HCT116 (cell line): ENCODE measurements at regions not wholly inside any gene's neighbourhood (a gene's known extent, or its start where the extent isn't known, plus 50 kb on each side); places are given as distances from the start of the nearest gene placed in this dataset.

ENCODE experiments used
- ATAC-seq: fragments of 200-7000 bp; cut with Tn5 transposase; 2 replicates; pipeline ENCODE4 v1.9.1; 2020; ENCODE audit warnings: mild to moderate bottlenecking, moderate library complexity
- BruUV-seq: library from RNA; stranded (reverse); fragments of 400-500 nt; replicated peaks from 2 replicates; lab custom pipeline; 2021; lab: Mats Ljungman, UMichigan
- CTCF ChIA-PET: fragments of 300-600 bp; sonication (Branson Sonifier 250); formaldehyde crosslinking; loops from one replicate; lab custom pipeline; 2021; ENCODE audit warnings: antibody characterized with exemption; lab: Charles Lee
- POLR2A ChIA-PET: fragments of 300-600, 350-600 bp; sonication (Branson Sonifier 250); formaldehyde crosslinking; loops from one replicate; lab custom pipeline; 2021; ENCODE audit warnings: antibody characterized with exemption; lab: Charles Lee
- RAD21 ChIA-PET, 2 experiments: fragments of 300-600 bp; sonication (Branson Sonifier 250); formaldehyde crosslinking; loops; one replicate each; lab custom pipeline; 2023; ENCODE audit warnings: low total read pairs in 2 of 2; ENCODE audit not compliant: uncharacterized antibody in 2 of 2, unreplicated experiment in 2 of 2, low non-redundant PET in 1 of 2; lab: Charles Lee
- DNase-seq: peaks from one replicate; pipeline ENCODE4 v3.0.0-alpha.2; 2010; ENCODE audit warnings: low read depth, low spot score
- H2AFZ ChIP-seq: fragments of 200-600 bp; shearing (Covaris generic), sonication (generic); 2 replicates; pipeline ENCODE4 v1.6.1; 2017; ENCODE audit warnings: low read depth, mixed run types, mixed read lengths, antibody characterized with exemption, low read length; ENCODE audit not compliant: poor library complexity, severe bottlenecking
- H3K27ac ChIP-seq: 2 replicates; pipeline ENCODE4 v1.5.1; 2012; ENCODE audit warnings: low read depth, low read length
- H3K27me3 ChIP-seq: fragments of 200-600 bp; sonication (generic); 2 replicates; pipeline ENCODE4 v1.6.1; 2016; ENCODE audit warnings: mixed run types, low read length, mixed read lengths; ENCODE audit not compliant: insufficient read depth
- H3K36me3 ChIP-seq, 2 experiments: fragments of 200-500 bp in 1 of 2; fragments of 200-600 bp in 1 of 2; sonication (Bioruptor generic) in 1 of 2; sonication (generic) in 1 of 2; 2 replicates each; pipeline versions ENCODE4 v1.5.1 to v1.6.1; 2014 to 2016; ENCODE audit warnings: low read length in 2 of 2, inconsistent platforms in 1 of 2, mixed read lengths in 1 of 2, mixed run types in 1 of 2; ENCODE audit not compliant: insufficient read depth in 2 of 2, control insufficient read depth in 1 of 2
- H3K4me1 ChIP-seq, 2 experiments: fragments of 200-600 bp in 1 of 2; sonication (generic) in 1 of 2; 2 replicates each; pipeline versions ENCODE4 v1.5.1 to v1.6.1; 2012 to 2017; ENCODE audit warnings: low read length in 2 of 2, inconsistent platforms in 1 of 2, mild to moderate bottlenecking in 1 of 2, mixed read lengths in 1 of 2, mixed run types in 1 of 2, moderate library complexity in 1 of 2; ENCODE audit not compliant: insufficient read depth in 2 of 2, control insufficient read depth in 1 of 2
- H3K4me2 ChIP-seq: fragments of 200-600 bp; sonication (generic); 2 replicates; pipeline ENCODE4 v1.6.1; 2017; ENCODE audit warnings: mixed run types, low read length, mixed read lengths
- H3K4me3 ChIP-seq, 2 experiments: fragments of 200-600 bp in 1 of 2; sonication (generic) in 1 of 2; replicated peaks in 1 of 2; 2 replicates each; pipeline ENCODE4 v1.5.1; 2011 to 2016; ENCODE audit warnings: low read length in 2 of 2, control low read depth in 1 of 2, low read depth in 1 of 2, mild to moderate bottlenecking in 1 of 2, mixed read lengths in 1 of 2, mixed run types in 1 of 2
- H3K79me2 ChIP-seq: fragments of 200-600 bp; sonication (generic); 2 replicates; pipeline ENCODE4 v1.6.1; 2017; ENCODE audit warnings: mild to moderate bottlenecking, mixed run types, low read length, moderate library complexity, mixed read lengths; ENCODE audit not compliant: insufficient read depth
- H3K9ac ChIP-seq: fragments of 200-600 bp; sonication (generic); 2 replicates; pipeline ENCODE4 v1.6.1; 2016; ENCODE audit warnings: low read length, mixed read lengths
- H3K9me2 ChIP-seq: fragments of 200-600 bp; sonication (generic), shearing (Covaris generic); 2 replicates; pipeline ENCODE4 v1.6.1; 2017; ENCODE audit warnings: mixed run types, mild to moderate bottlenecking, moderate library complexity; ENCODE audit not compliant: insufficient read depth
- H3K9me3 ChIP-seq, 2 experiments: fragments of 200-500 bp in 1 of 2; fragments of 200-600 bp in 1 of 2; sonication (Bioruptor generic) in 1 of 2; sonication (generic) in 1 of 2; 2 replicates each; pipeline ENCODE4 v1.6.1; 2014 to 2017; ENCODE audit warnings: low read length in 2 of 2, mixed read lengths in 2 of 2, inconsistent platforms in 1 of 2, low read depth in 1 of 2, mild to moderate bottlenecking in 1 of 2, mixed run types in 1 of 2, moderate library complexity in 1 of 2; ENCODE audit not compliant: control insufficient read depth in 1 of 2, insufficient read depth in 1 of 2
- H4K20me1 ChIP-seq: fragments of 200-600 bp; sonication (generic), shearing (Covaris generic); 2 replicates; pipeline ENCODE4 v1.6.1; 2017; ENCODE audit warnings: mixed run types, mild to moderate bottlenecking, moderate library complexity; ENCODE audit not compliant: insufficient read depth
- CBX3 ChIP-seq: IDR thresholded peaks from 2 replicates; pipeline ENCODE4 v1.6.1; 2012; ENCODE audit warnings: low read depth
- CEBPB ChIP-seq: IDR thresholded peaks from 2 replicates; pipeline ENCODE4 v1.6.1; 2012; ENCODE audit warnings: low read depth
- EZH2 ChIP-seq: fragments of 200-600 bp; sonication (generic); IDR thresholded peaks from 2 replicates; pipeline ENCODE4 v1.6.1; 2017; ENCODE audit warnings: antibody characterized with exemption, mixed run types
- JUND ChIP-seq: IDR thresholded peaks from 2 replicates; pipeline ENCODE4 v1.6.1; 2012
- POLR2A ChIP-seq: IDR thresholded peaks from 2 replicates; pipeline ENCODE4 v1.7.0; 2011; ENCODE audit warnings: borderline replicate concordance; ENCODE audit not compliant: insufficient read depth, insufficient read length; ENCODE audit errors: extremely low read depth
- RAD21 ChIP-seq: IDR thresholded peaks from 2 replicates; pipeline ENCODE4 v1.6.1; 2012; ENCODE audit warnings: low read depth, mild to moderate bottlenecking
- SRF ChIP-seq: IDR thresholded peaks from 2 replicates; pipeline ENCODE4 v1.6.1; 2012; ENCODE audit warnings: low read depth
- ZFX ChIP-seq: fragments of 450-650 bp; IDR thresholded peaks from 2 replicates; pipeline ENCODE4 v1.6.1; 2017
- intact Hi-C: fragments of 100-400 bp; cut with micrococcal nuclease; formaldehyde crosslinking; loops from 2 replicates; pipeline ENCODE4 v1.10.0; 2022

- Histone ChIP-seq H3K9me2 (no peaks in the 10 kb centered on the region), H3K4me3 (no peak overlapping the region), H3K4me2 (no peak overlapping the region), H3K36me3 (no peaks in the 10 kb centered on the region), H3K27ac (no peak overlapping the region), H4K20me1 (no peaks in the 10 kb centered on the region), H3K4me1 (no peaks in the 10 kb centered on the region), H3K79me2 (no peaks in the 10 kb centered on the region), H3K9me3 (no peaks in the 10 kb centered on the region), H3K9ac (no peak overlapping the region), H2AFZ (no peak overlapping the region), H3K27me3 (no peaks in the 10 kb centered on the region)
- TF ChIP-seq RAD21 (no peak), ZFX (no peak), EZH2 (no peak), CEBPB (no peak), POLR2A (no peak), JUND (no peak)
- ChIA-PET POLR2A (no interaction called here), CTCF (no interaction called here), RAD21 (no interaction called here)
- DNase-seq: no peak
- intact Hi-C loops: no loop called here
- BruUV-seq: no TSS peak
- ATAC-seq: no peak
Observed at GRCh38 chr18:60266558-60266957, 106.0 kb downstream of the MC4R start.

GRCh38 chr18:60259052-60259681, 113.4 kb downstream of the MC4R start:
- DNase-seq: no peak
- no peak for TF ChIP-seq SRF
- TF ChIP-seq CBX3: no peak
- RAD21 ChIA-PET: no interaction called here
- no peak for ATAC-seq
- Histone ChIP-seq H3K79me2 (no peaks in the 10 kb centered on the region), H3K27me3 (no peaks in the 10 kb centered on the region), H3K9me3 (no peaks in the 10 kb centered on the region), H3K9ac (no peak overlapping the region), H3K36me3 (no peaks in the 10 kb centered on the region), H3K4me1 (peaks cover 0 to 4% of the 10 kb centered on the region in 2 experiments; a peak in 1 of 4 replicates), H4K20me1 (no peaks in the 10 kb centered on the region), H3K9me2 (no peaks in the 10 kb centered on the region), H3K27ac (no peak overlapping the region), H2AFZ (no peak overlapping the region), H3K4me2 (no peak overlapping the region), H3K4me3 (no peak overlapping the region)
- BruUV-seq: no TSS peak
- POLR2A ChIA-PET: no interaction called here
- CTCF ChIA-PET: no interaction called here
- intact Hi-C loops: no loop called here
